ENCODE measurements at regions not wholly inside any gene's neighbourhood (a gene's known extent, or its start where the extent isn't known, plus 50 kb on each side); places are given as distances from the start of the nearest gene placed in this dataset.

DNA sequence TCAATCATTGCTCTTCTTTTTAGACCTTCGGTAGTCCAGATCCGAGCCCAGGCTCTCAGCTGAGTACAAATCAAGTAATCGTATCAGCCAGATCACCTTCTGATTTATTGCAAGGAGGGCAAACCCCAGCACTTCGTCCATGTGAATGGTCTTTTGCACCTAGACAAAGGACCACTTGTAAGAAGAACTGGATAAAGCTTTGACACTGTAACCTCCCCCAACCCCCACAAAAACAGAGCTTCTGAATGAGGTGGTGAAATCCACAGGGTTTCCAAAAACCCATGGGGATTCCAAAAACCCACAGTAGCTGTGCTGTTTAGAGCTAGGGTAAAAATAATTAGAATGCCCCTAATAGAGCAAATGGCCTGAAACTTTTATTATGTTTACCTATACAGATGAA lies 148.8 kb upstream of the ODAD2 start:
- TF ChIP-seq EZH2phosphoT487 (conservative IDR thresholded peaks at IDR 0.05; ENCODE audit: low read length) (no peak), CTCF (IDR thresholded peaks at IDR 0.05; ENCODE audit: insufficient read depth, low read length, poor library complexity, severe bottlenecking) (no peak)
